ENCODE measurements at regions not wholly inside any gene's neighbourhood (a gene's known extent, or its start where the extent isn't known, plus 50 kb on each side); places are given as distances from the start of the nearest gene placed in this dataset.

- Histone ChIP-seq H4K20me1 (ENCODE audit: insufficient read depth, low read length, poor library complexity, severe bottlenecking) (no peaks in the 10 kb centered on the region), H3K9ac (ENCODE audit: low read depth, low read length, poor library complexity, severe bottlenecking) (no peak overlapping the region), H2AFZ (ENCODE audit: low read length) (no peak overlapping the region), H3K36me3 (ENCODE audit: insufficient read depth, low read length) (no peaks in the 10 kb centered on the region), H3K9me3 (ENCODE audit: insufficient read depth, low read depth, low read length) (no peaks in the 10 kb centered on the region), H3K79me2 (ENCODE audit: insufficient read depth, low read length) (peaks cover 24% of the 10 kb centered on the region), H3F3A (ENCODE audit: low read depth) (no peaks in the 10 kb centered on the region), H3K27me3 (ENCODE audit: insufficient read depth, low read length, poor library complexity, severe bottlenecking) (no peaks in the 10 kb centered on the region), H3K9me2 (replicated peaks; ENCODE audit: low read depth, low read length) (no peaks in the 10 kb centered on the region), H3K4me1 (ENCODE audit: insufficient read depth, low read length, poor library complexity, severe bottlenecking) (peaks cover 17% of the 10 kb centered on the region), H3K4me3 (ENCODE audit: low read length, poor library complexity, severe bottlenecking) (no peak overlapping the region), H3K4me2 (ENCODE audit: low read depth, low read length, poor library complexity, severe bottlenecking) (no peak overlapping the region)
- TF ChIP-seq EZH2phosphoT487 (IDR thresholded peaks at IDR 0.05; ENCODE audit: borderline replicate concordance) = no peak
- TF ChIP-seq CTCF (conservative IDR thresholded peaks at IDR 0.05; ENCODE audit: low read length) = no peak
Measured at GRCh38 chr6:56837322-56837894, 117.5 kb upstream of the BEND6 start.

- Histone ChIP-seq H3K4me1 (ENCODE audit: insufficient read depth, low read length, poor library complexity, severe bottlenecking) (peaks cover 19% of the 10 kb centered on the region), H3K9ac (ENCODE audit: low read depth, low read length, poor library complexity, severe bottlenecking) (no peak overlapping the region), H3F3A (ENCODE audit: low read depth) (no peaks in the 10 kb centered on the region), H3K9me3 (ENCODE audit: insufficient read depth, low read depth, low read length) (no peaks in the 10 kb centered on the region), H3K27me3 (ENCODE audit: insufficient read depth, low read length, poor library complexity, severe bottlenecking) (no peaks in the 10 kb centered on the region), H3K36me3 (ENCODE audit: insufficient read depth, low read length) (no peaks in the 10 kb centered on the region), H4K20me1 (ENCODE audit: insufficient read depth, low read length, poor library complexity, severe bottlenecking) (no peaks in the 10 kb centered on the region), H3K4me3 (ENCODE audit: low read length, poor library complexity, severe bottlenecking) (no peak overlapping the region), H2AFZ (ENCODE audit: low read length) (no peak overlapping the region), H3K79me2 (ENCODE audit: insufficient read depth, low read length) (peaks cover 16% of the 10 kb centered on the region; the same call in 1 of the 2 replicates), H3K9me2 (replicated peaks; ENCODE audit: low read depth, low read length) (no peaks in the 10 kb centered on the region), H3K4me2 (ENCODE audit: low read depth, low read length, poor library complexity, severe bottlenecking) (no peak overlapping the region)
- TF ChIP-seq EZH2phosphoT487 (IDR thresholded peaks at IDR 0.05; ENCODE audit: borderline replicate concordance) = no peak
- TF ChIP-seq CTCF (conservative IDR thresholded peaks at IDR 0.05; ENCODE audit: low read length) = no peak
Measured at GRCh38 chr6:56835612-56836011, 119.3 kb upstream of the BEND6 start.

GRCh38 chr6:56833873-56834272 is 121.0 kb upstream of the BEND6 start:
- Histone ChIP-seq H3F3A (ENCODE audit: low read depth) (no peaks in the 10 kb centered on the region), H3K9ac (ENCODE audit: low read depth, low read length, poor library complexity, severe bottlenecking) (no peak overlapping the region), H2AFZ (ENCODE audit: low read length) (no peak overlapping the region), H3K27me3 (ENCODE audit: insufficient read depth, low read length, poor library complexity, severe bottlenecking) (no peaks in the 10 kb centered on the region), H4K20me1 (ENCODE audit: insufficient read depth, low read length, poor library complexity, severe bottlenecking) (no peaks in the 10 kb centered on the region), H3K4me3 (ENCODE audit: low read length, poor library complexity, severe bottlenecking) (no peak overlapping the region), H3K4me1 (ENCODE audit: insufficient read depth, low read length, poor library complexity, severe bottlenecking) (peaks cover 23% of the 10 kb centered on the region), H3K4me2 (ENCODE audit: low read depth, low read length, poor library complexity, severe bottlenecking) (no peak overlapping the region), H3K79me2 (ENCODE audit: insufficient read depth, low read length) (peaks cover 8% of the 10 kb centered on the region; the same call in 1 of the 2 replicates), H3K36me3 (ENCODE audit: insufficient read depth, low read length) (no peaks in the 10 kb centered on the region), H3K9me2 (replicated peaks; ENCODE audit: low read depth, low read length) (no peaks in the 10 kb centered on the region), H3K9me3 (ENCODE audit: insufficient read depth, low read depth, low read length) (no peaks in the 10 kb centered on the region)
- TF ChIP-seq CTCF (conservative IDR thresholded peaks at IDR 0.05; ENCODE audit: low read length) = no peak
- TF ChIP-seq EZH2phosphoT487 (IDR thresholded peaks at IDR 0.05; ENCODE audit: borderline replicate concordance) = no peak
